OCI-LY3 (cell line): ENCODE measurements at regions not wholly inside any gene's neighbourhood (a gene's known extent, or its start where the extent isn't known, plus 50 kb on each side); places are given as distances from the start of the nearest gene placed in this dataset.

Experiments
- H2AFZ ChIP-seq: fragments of 200-600, 300-600 bp; shearing (Covaris generic); 2 replicates; pipeline ENCODE4 v1.6.0; 2014; ENCODE audit warnings: antibody characterized with exemption, low read depth, low read length
- H3K27ac ChIP-seq: fragments of 200-600, 300-600 bp; sonication (generic); 2 replicates; pipeline ENCODE4 v1.5.1; 2014; ENCODE audit warnings: mild to moderate bottlenecking, low read length, moderate library complexity, mixed read lengths
- H3K27me3 ChIP-seq: fragments of 200-600, 300-600 bp; sonication (generic); 2 replicates; pipeline ENCODE4 v1.6.1; 2014; ENCODE audit warnings: low read depth, low read length, mixed read lengths
- H3K36me3 ChIP-seq: fragments of 200-600, 300-600 bp; sonication (generic); replicated peaks from 2 replicates; pipeline ENCODE3; 2014; ENCODE audit warnings: low read depth, low read length, mixed read lengths
- H3K4me1 ChIP-seq: fragments of 300-600, 200-600 bp; sonication (generic); 2 replicates; pipeline ENCODE4 v1.6.1; 2014; ENCODE audit warnings: low read length, mixed read lengths
- H3K4me2 ChIP-seq: fragments of 200-600, 300-600 bp; sonication (generic); 2 replicates; pipeline ENCODE4 v1.6.1; 2014; ENCODE audit warnings: low read length, mixed read lengths
- H3K4me3 ChIP-seq: fragments of 300-600, 200-600 bp; sonication (generic); 2 replicates; pipeline ENCODE4 v1.5.1; 2014; ENCODE audit warnings: antibody characterized with exemption, mild to moderate bottlenecking, low read length, moderate library complexity
- H3K79me2 ChIP-seq: fragments of 300-600, 200-600 bp; shearing (Covaris generic); 2 replicates; pipeline ENCODE4 v1.6.1; 2014; ENCODE audit warnings: mild to moderate bottlenecking, low read length, mixed read lengths
- H3K9ac ChIP-seq: fragments of 300-600, 200-600 bp; shearing (Covaris generic); 2 replicates; pipeline ENCODE4 v1.6.0; 2014; ENCODE audit warnings: mild to moderate bottlenecking, low read length, moderate library complexity
- H3K9me3 ChIP-seq: fragments of 200-600, 300-600 bp; shearing (Covaris generic); 2 replicates; pipeline ENCODE4 v1.6.1; 2014; ENCODE audit warnings: low read length, mixed read lengths; ENCODE audit not compliant: insufficient read depth
- H4K20me1 ChIP-seq: fragments of 200-600, 300-600 bp; sonication (generic); 2 replicates; pipeline ENCODE4 v1.6.1; 2016; ENCODE audit warnings: low read length, mixed read lengths; ENCODE audit not compliant: insufficient read depth
- CTCF ChIP-seq: fragments of 200-600, 300-600 bp; sonication (generic); IDR thresholded peaks from 2 replicates; pipeline ENCODE4 v1.5.1; 2014; ENCODE audit warnings: antibody characterized with exemption, low read length, low read depth
- EZH2phosphoT487 ChIP-seq: fragments of 200-600 bp; shearing (Covaris generic); IDR thresholded peaks from 2 replicates; pipeline ENCODE4 v1.6.1; 2018; ENCODE audit warnings: antibody characterized with exemption, mixed run types, low read depth

DNA sequence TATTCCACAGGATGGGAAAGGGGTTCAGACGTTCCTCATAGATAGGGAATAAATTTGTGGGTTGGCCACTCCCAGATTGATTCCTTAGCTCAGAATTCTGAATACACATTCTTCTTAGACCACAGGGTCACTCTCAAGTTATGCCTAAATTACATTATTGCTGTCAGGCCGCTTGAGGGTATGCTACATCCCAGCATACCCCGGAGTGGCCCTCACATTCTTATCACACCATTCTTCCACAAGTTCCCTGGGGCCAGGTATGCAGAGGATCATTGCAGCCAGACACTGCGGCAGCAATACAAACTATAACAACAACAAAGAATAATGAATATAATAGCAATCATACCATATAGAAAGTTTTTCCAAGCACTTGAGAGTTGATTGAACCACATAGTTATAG lies 237.9 kb upstream of the SOX4 start:
- no peak for TF ChIP-seq EZH2phosphoT487
- no peak for TF ChIP-seq CTCF
- Histone ChIP-seq H3K27me3 (no peaks in the 10 kb centered on the region), H3K9me3 (no peaks in the 10 kb centered on the region), H2AFZ (no peak overlapping the region), H3K4me3 (no peak overlapping the region), H3K9ac (no peak overlapping the region; the same call in 1 of the 2 replicates), H3K36me3 (no peaks in the 10 kb centered on the region), H3K79me2 (no peaks in the 10 kb centered on the region), H4K20me1 (no peaks in the 10 kb centered on the region), H3K27ac (peak overlapping the region; percentile 79), H3K4me1 (peaks cover 62% of the 10 kb centered on the region), H3K4me2 (0 out of 2 replicates have a peak overlapping the region, but pooled peaks have one; percentile 59)

GRCh38 chr6:21357262-21357661 lies 236.3 kb upstream of the SOX4 start:
- Histone ChIP-seq H3K4me3 (peak overlapping the region; percentile 38; the same call in 1 of the 2 replicates), H3K27ac (peak overlapping the region; percentile 79), H3K9me3 (no peaks in the 10 kb centered on the region), H2AFZ (peak overlapping the region; percentile 91; the same call in 1 of the 2 replicates), H3K36me3 (no peaks in the 10 kb centered on the region), H3K9ac (peak overlapping the region; percentile 60; the same call in 1 of the 2 replicates), H4K20me1 (no peaks in the 10 kb centered on the region), H3K4me1 (peaks cover 66% of the 10 kb centered on the region), H3K4me2 (peak overlapping the region; percentile 53), H3K79me2 (no peaks in the 10 kb centered on the region), H3K27me3 (no peaks in the 10 kb centered on the region)
- no peak for TF ChIP-seq EZH2phosphoT487
- no peak for TF ChIP-seq CTCF

DNA sequence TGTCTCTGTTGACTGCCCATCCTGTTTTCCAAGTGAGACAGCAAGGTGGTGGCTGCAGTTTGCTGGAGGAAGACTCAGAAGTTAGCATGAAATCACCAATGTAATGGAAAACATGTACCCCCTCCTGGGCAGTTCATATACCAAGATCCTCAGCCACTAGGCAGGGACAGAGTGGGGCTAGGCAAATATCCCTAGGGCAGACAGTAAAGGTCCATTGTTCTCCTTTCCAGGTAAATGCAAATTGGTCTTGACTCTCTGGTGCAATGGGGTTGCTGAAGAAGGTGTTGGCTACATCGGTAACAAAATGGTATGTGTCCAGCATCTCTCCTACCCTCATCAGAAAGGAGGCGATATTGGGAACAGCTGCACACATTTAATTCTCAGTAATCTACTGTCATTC lies 233.6 kb upstream of the SOX4 start:
- 0 out of 2 replicates have a peak overlapping the region, but pooled peaks have one; percentile 7 for H3K4me2 ChIP-seq
- H3K9ac ChIP-seq, result no peak overlapping the region; the same call in 1 of the 2 replicates
- peak overlapping the region; percentile 31; the same call in 1 of the 2 replicates for H3K27ac ChIP-seq
- peaks cover 57% of the 10 kb centered on the region for H3K4me1 ChIP-seq
- no peaks in the 10 kb centered on the region for H3K27me3 ChIP-seq
- H4K20me1 ChIP-seq, result no peaks in the 10 kb centered on the region
- no peaks in the 10 kb centered on the region for H3K9me3 ChIP-seq
- no peaks in the 10 kb centered on the region for H3K36me3 ChIP-seq
- no peak for TF ChIP-seq EZH2phosphoT487
- TF ChIP-seq CTCF, result no peak
- peak overlapping the region; percentile 56; the same call in 1 of the 2 replicates for H2AFZ ChIP-seq
- no peaks in the 10 kb centered on the region for H3K79me2 ChIP-seq
- H3K4me3 ChIP-seq, result no peak overlapping the region

DNA sequence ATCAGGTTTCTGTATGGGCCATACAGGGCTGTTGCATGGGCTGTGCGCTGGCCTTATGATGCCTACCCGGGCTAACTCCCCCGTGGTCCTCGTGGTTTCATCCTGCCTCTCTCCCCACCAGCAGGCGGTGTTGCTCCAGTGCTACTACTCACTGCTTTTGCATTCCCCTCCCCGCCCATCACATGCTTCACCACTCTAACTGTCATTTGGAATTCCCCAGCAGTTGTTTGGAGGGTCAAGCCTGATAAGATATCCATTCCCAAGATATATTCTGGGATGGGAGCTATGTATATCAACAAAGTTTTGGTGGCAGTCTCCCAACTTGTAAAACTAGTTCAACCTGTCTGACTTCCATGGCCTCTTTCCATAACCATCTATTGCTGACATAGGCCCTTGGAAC lies 233.2 kb upstream of the SOX4 start:
- peak overlapping the region; percentile 56; the same call in 1 of the 2 replicates for H2AFZ ChIP-seq
- 0 out of 2 replicates have a peak overlapping the region, but pooled peaks have one; percentile 7 for H3K4me2 ChIP-seq
- no peaks in the 10 kb centered on the region for H3K36me3 ChIP-seq
- H3K27me3 ChIP-seq, result no peaks in the 10 kb centered on the region
- TF ChIP-seq EZH2phosphoT487, result no peak
- peak; percentile 54 for TF ChIP-seq CTCF
- H3K4me1 ChIP-seq, result peaks cover 53% of the 10 kb centered on the region
- H4K20me1 ChIP-seq, result no peaks in the 10 kb centered on the region
- H3K4me3 ChIP-seq, result no peak overlapping the region
- no peaks in the 10 kb centered on the region for H3K79me2 ChIP-seq
- H3K27ac ChIP-seq, result peak overlapping the region; percentile 31; the same call in 1 of the 2 replicates
- H3K9ac ChIP-seq, result no peak overlapping the region; the same call in 1 of the 2 replicates
- no peaks in the 10 kb centered on the region for H3K9me3 ChIP-seq
